Fibroblast of skin of left biceps (primary cell): ENCODE measurements at regions not wholly inside any gene's neighbourhood (a gene's known extent, or its start where the extent isn't known, plus 50 kb on each side); places are given as distances from the start of the nearest gene placed in this dataset.

ENCODE experiments used
- DNase-seq, 2 experiments: peaks; one replicate each; pipeline ENCODE4 v3.0.0-alpha.2; 2013; ENCODE audit warnings: low read depth in 2 of 2

GRCh38 chr10:131485732-131486131 lies 174.2 kb upstream of the TCERG1L start:
- no peak for DNase-seq

GRCh38 chr10:131487822-131488221 lies 176.3 kb upstream of the TCERG1L start:
- DNase-seq: no peak

- DNase-seq: no peak
Measured at GRCh38 chr10:131490991-131491594, 179.6 kb upstream of the TCERG1L start.

GRCh38 chr10:131492211-131492857 lies 180.8 kb upstream of the TCERG1L start:
- no peak for DNase-seq

- no peak for DNase-seq
Measured at GRCh38 chr10:131493432-131493831, 181.9 kb upstream of the TCERG1L start.

GRCh38 chr10:131494451-131494850 lies 182.9 kb upstream of the TCERG1L start:
- DNase-seq: no peak

GRCh38 chr10:131495224-131495623 lies 183.7 kb upstream of the TCERG1L start:
- DNase-seq: no peak

- DNase-seq: no peak
Measured at GRCh38 chr10:131495892-131496291, 184.4 kb upstream of the TCERG1L start.

GRCh38 chr10:131496351-131497052 lies 185.0 kb upstream of the TCERG1L start:
- DNase-seq: no peak

GRCh38 chr10:131499566-131499965 lies 188.0 kb upstream of the TCERG1L start:
- no peak for DNase-seq

GRCh38 chr10:131500181-131500580 lies 188.7 kb upstream of the TCERG1L start:
- DNase-seq: no peak

- no peak for DNase-seq
Measured at GRCh38 chr10:131500892-131501291, 189.4 kb upstream of the TCERG1L start.

GRCh38 chr10:131503992-131504391 lies 192.5 kb upstream of the TCERG1L start:
- no peak for DNase-seq

GRCh38 chr10:131511391-131511790 lies 199.9 kb upstream of the TCERG1L start:
- DNase-seq: no peak

- no peak for DNase-seq
Measured at GRCh38 chr10:131512852-131513251, 201.3 kb upstream of the TCERG1L start.

- no peak for DNase-seq
Measured at GRCh38 chr10:131513445-131513844, 201.9 kb upstream of the TCERG1L start.

GRCh38 chr10:131513901-131514300 lies 202.4 kb upstream of the TCERG1L start:
- DNase-seq: no peak

GRCh38 chr10:131514454-131514853 lies 202.9 kb upstream of the TCERG1L start:
- DNase-seq: no peak

- no peak for DNase-seq
Measured at GRCh38 chr10:131516285-131516684, 204.8 kb upstream of the TCERG1L start.

GRCh38 chr10:131517781-131518180 lies 206.3 kb upstream of the TCERG1L start:
- DNase-seq: no peak

- DNase-seq: no peak
Measured at GRCh38 chr10:131519723-131520605, 208.4 kb upstream of the TCERG1L start.
